HCT116 (cell line): ENCODE measurements at regions not wholly inside any gene's neighbourhood (a gene's known extent, or its start where the extent isn't known, plus 50 kb on each side); places are given as distances from the start of the nearest gene placed in this dataset.

Source experiments
- ATAC-seq: fragments of 200-7000 bp; cut with Tn5 transposase; 2 replicates; pipeline ENCODE4 v1.9.1; 2020; ENCODE audit warnings: mild to moderate bottlenecking, moderate library complexity
- BruUV-seq: library from RNA; stranded (reverse); fragments of 400-500 nt; replicated peaks from 2 replicates; lab custom pipeline; 2021; lab: Mats Ljungman, UMichigan
- CTCF ChIA-PET: fragments of 300-600 bp; sonication (Branson Sonifier 250); formaldehyde crosslinking; loops from one replicate; lab custom pipeline; 2021; ENCODE audit warnings: antibody characterized with exemption; lab: Charles Lee
- POLR2A ChIA-PET: fragments of 300-600, 350-600 bp; sonication (Branson Sonifier 250); formaldehyde crosslinking; loops from one replicate; lab custom pipeline; 2021; ENCODE audit warnings: antibody characterized with exemption; lab: Charles Lee
- RAD21 ChIA-PET, 2 experiments: fragments of 300-600 bp; sonication (Branson Sonifier 250); formaldehyde crosslinking; loops; one replicate each; lab custom pipeline; 2023; ENCODE audit warnings: low total read pairs in 2 of 2; ENCODE audit not compliant: uncharacterized antibody in 2 of 2, unreplicated experiment in 2 of 2, low non-redundant PET in 1 of 2; lab: Charles Lee
- DNase-seq: peaks from one replicate; pipeline ENCODE4 v3.0.0-alpha.2; 2010; ENCODE audit warnings: low read depth, low spot score
- H2AFZ ChIP-seq: fragments of 200-600 bp; shearing (Covaris generic), sonication (generic); 2 replicates; pipeline ENCODE4 v1.6.1; 2017; ENCODE audit warnings: low read depth, mixed run types, mixed read lengths, antibody characterized with exemption, low read length; ENCODE audit not compliant: poor library complexity, severe bottlenecking
- H3K27ac ChIP-seq: 2 replicates; pipeline ENCODE4 v1.5.1; 2012; ENCODE audit warnings: low read depth, low read length
- H3K27me3 ChIP-seq: fragments of 200-600 bp; sonication (generic); 2 replicates; pipeline ENCODE4 v1.6.1; 2016; ENCODE audit warnings: mixed run types, low read length, mixed read lengths; ENCODE audit not compliant: insufficient read depth
- H3K36me3 ChIP-seq, 2 experiments: fragments of 200-500 bp in 1 of 2; fragments of 200-600 bp in 1 of 2; sonication (Bioruptor generic) in 1 of 2; sonication (generic) in 1 of 2; 2 replicates each; pipeline versions ENCODE4 v1.5.1 to v1.6.1; 2014 to 2016; ENCODE audit warnings: low read length in 2 of 2, inconsistent platforms in 1 of 2, mixed read lengths in 1 of 2, mixed run types in 1 of 2; ENCODE audit not compliant: insufficient read depth in 2 of 2, control insufficient read depth in 1 of 2
- H3K4me1 ChIP-seq, 2 experiments: fragments of 200-600 bp in 1 of 2; sonication (generic) in 1 of 2; 2 replicates each; pipeline versions ENCODE4 v1.5.1 to v1.6.1; 2012 to 2017; ENCODE audit warnings: low read length in 2 of 2, inconsistent platforms in 1 of 2, mild to moderate bottlenecking in 1 of 2, mixed read lengths in 1 of 2, mixed run types in 1 of 2, moderate library complexity in 1 of 2; ENCODE audit not compliant: insufficient read depth in 2 of 2, control insufficient read depth in 1 of 2
- H3K4me2 ChIP-seq: fragments of 200-600 bp; sonication (generic); 2 replicates; pipeline ENCODE4 v1.6.1; 2017; ENCODE audit warnings: mixed run types, low read length, mixed read lengths
- H3K4me3 ChIP-seq, 2 experiments: fragments of 200-600 bp in 1 of 2; sonication (generic) in 1 of 2; replicated peaks in 1 of 2; 2 replicates each; pipeline ENCODE4 v1.5.1; 2011 to 2016; ENCODE audit warnings: low read length in 2 of 2, control low read depth in 1 of 2, low read depth in 1 of 2, mild to moderate bottlenecking in 1 of 2, mixed read lengths in 1 of 2, mixed run types in 1 of 2
- H3K79me2 ChIP-seq: fragments of 200-600 bp; sonication (generic); 2 replicates; pipeline ENCODE4 v1.6.1; 2017; ENCODE audit warnings: mild to moderate bottlenecking, mixed run types, low read length, moderate library complexity, mixed read lengths; ENCODE audit not compliant: insufficient read depth
- H3K9ac ChIP-seq: fragments of 200-600 bp; sonication (generic); 2 replicates; pipeline ENCODE4 v1.6.1; 2016; ENCODE audit warnings: low read length, mixed read lengths
- H3K9me2 ChIP-seq: fragments of 200-600 bp; sonication (generic), shearing (Covaris generic); 2 replicates; pipeline ENCODE4 v1.6.1; 2017; ENCODE audit warnings: mixed run types, mild to moderate bottlenecking, moderate library complexity; ENCODE audit not compliant: insufficient read depth
- H3K9me3 ChIP-seq, 2 experiments: fragments of 200-500 bp in 1 of 2; fragments of 200-600 bp in 1 of 2; sonication (Bioruptor generic) in 1 of 2; sonication (generic) in 1 of 2; 2 replicates each; pipeline ENCODE4 v1.6.1; 2014 to 2017; ENCODE audit warnings: low read length in 2 of 2, mixed read lengths in 2 of 2, inconsistent platforms in 1 of 2, low read depth in 1 of 2, mild to moderate bottlenecking in 1 of 2, mixed run types in 1 of 2, moderate library complexity in 1 of 2; ENCODE audit not compliant: control insufficient read depth in 1 of 2, insufficient read depth in 1 of 2
- H4K20me1 ChIP-seq: fragments of 200-600 bp; sonication (generic), shearing (Covaris generic); 2 replicates; pipeline ENCODE4 v1.6.1; 2017; ENCODE audit warnings: mixed run types, mild to moderate bottlenecking, moderate library complexity; ENCODE audit not compliant: insufficient read depth
- CEBPB ChIP-seq: IDR thresholded peaks from 2 replicates; pipeline ENCODE4 v1.6.1; 2012; ENCODE audit warnings: low read depth
- RAD21 ChIP-seq: IDR thresholded peaks from 2 replicates; pipeline ENCODE4 v1.6.1; 2012; ENCODE audit warnings: low read depth, mild to moderate bottlenecking
- SIN3A ChIP-seq: IDR thresholded peaks from 2 replicates; pipeline ENCODE4 v1.6.1; 2012; ENCODE audit warnings: low read depth
- SP1 ChIP-seq: IDR thresholded peaks from 2 replicates; pipeline ENCODE4 v1.6.1; 2012; ENCODE audit warnings: low read depth
- TCF7L2 ChIP-seq: IDR thresholded peaks from 2 replicates; pipeline ENCODE4 v1.7.0; 2011; ENCODE audit warnings: borderline replicate concordance, inconsistent platforms; ENCODE audit not compliant: insufficient read depth, insufficient read length; ENCODE audit errors: extremely low read depth
- ZFX ChIP-seq: fragments of 450-650 bp; IDR thresholded peaks from 2 replicates; pipeline ENCODE4 v1.6.1; 2017
- ZNF274 ChIP-seq: fragments of 200-500 bp; sonication (Bioruptor generic); IDR thresholded peaks from 2 replicates; pipeline ENCODE4 v1.6.1; 2014; ENCODE audit warnings: mild to moderate bottlenecking, low read depth, low read length, inconsistent platforms
- intact Hi-C: fragments of 100-400 bp; cut with micrococcal nuclease; formaldehyde crosslinking; loops from 2 replicates; pipeline ENCODE4 v1.10.0; 2022
- TF ChIP-seq, protein P1 (sequence below): IDR thresholded peaks from 2 replicates; pipeline ENCODE4 v1.6.1; 2011; ENCODE audit warnings: mild to moderate bottlenecking, low read length, moderate library complexity; ENCODE audit not compliant: insufficient replicate concordance; ENCODE audit errors: extremely low read depth
- TF ChIP-seq, protein P2 (sequence below): IDR thresholded peaks from 2 replicates; pipeline ENCODE4 v1.6.1; 2012

DNA sequence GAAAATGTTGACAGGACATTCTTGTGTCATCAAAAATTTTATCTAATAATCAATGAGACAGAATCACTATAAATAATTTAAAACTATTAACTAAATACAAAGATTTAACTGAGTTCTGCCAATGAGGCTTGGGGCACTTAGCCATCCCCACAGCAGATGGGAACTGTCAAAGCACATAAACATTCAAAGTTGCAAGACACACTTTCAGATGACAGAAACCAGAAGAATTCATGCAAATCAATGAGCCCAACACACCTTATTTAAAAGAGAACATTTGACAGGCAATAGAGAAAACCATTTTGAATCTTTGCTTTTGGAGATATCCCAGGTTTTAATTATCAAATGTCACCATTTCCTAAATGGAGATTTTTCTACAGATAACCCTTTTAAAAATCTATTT is 566.2 kb downstream of the IRS1 start:
- H3K4me3 ChIP-seq, result no peak overlapping the region
- H3K4me1 ChIP-seq, result no peaks in the 10 kb centered on the region
- H2AFZ ChIP-seq, result no peak overlapping the region
- H3K9me2 ChIP-seq, result no peaks in the 10 kb centered on the region
- H4K20me1 ChIP-seq, result no peaks in the 10 kb centered on the region
- ChIA-PET POLR2A (no interaction called here), RAD21 (no interaction called here), CTCF (no interaction called here)
- ATAC-seq, result no peak
- no peaks in the 10 kb centered on the region for H3K9me3 ChIP-seq
- no peak for TF ChIP-seq CEBPB
- TF ChIP-seq ZNF274, result no peak
- no peak for TF ChIP-seq ZFX
- TF ChIP-seq RAD21, result no peak
- TF ChIP-seq SP1, result no peak
- no peak for TF ChIP-seq SIN3A
- no peak for TF ChIP-seq TCF7L2
- TF ChIP-seq, protein P1, sequence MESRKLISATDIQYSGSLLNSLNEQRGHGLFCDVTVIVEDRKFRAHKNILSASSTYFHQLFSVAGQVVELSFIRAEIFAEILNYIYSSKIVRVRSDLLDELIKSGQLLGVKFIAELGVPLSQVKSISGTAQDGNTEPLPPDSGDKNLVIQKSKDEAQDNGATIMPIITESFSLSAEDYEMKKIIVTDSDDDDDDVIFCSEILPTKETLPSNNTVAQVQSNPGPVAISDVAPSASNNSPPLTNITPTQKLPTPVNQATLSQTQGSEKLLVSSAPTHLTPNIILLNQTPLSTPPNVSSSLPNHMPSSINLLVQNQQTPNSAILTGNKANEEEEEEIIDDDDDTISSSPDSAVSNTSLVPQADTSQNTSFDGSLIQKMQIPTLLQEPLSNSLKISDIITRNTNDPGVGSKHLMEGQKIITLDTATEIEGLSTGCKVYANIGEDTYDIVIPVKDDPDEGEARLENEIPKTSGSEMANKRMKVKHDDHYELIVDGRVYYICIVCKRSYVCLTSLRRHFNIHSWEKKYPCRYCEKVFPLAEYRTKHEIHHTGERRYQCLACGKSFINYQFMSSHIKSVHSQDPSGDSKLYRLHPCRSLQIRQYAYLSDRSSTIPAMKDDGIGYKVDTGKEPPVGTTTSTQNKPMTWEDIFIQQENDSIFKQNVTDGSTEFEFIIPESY, result no peak
- TF ChIP-seq, protein P2, sequence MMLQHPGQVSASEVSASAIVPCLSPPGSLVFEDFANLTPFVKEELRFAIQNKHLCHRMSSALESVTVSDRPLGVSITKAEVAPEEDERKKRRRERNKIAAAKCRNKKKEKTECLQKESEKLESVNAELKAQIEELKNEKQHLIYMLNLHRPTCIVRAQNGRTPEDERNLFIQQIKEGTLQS, result no peak
- no TSS peak for BruUV-seq
- H3K4me2 ChIP-seq, result no peak overlapping the region
- H3K27ac ChIP-seq, result no peak overlapping the region
- no peaks in the 10 kb centered on the region for H3K79me2 ChIP-seq
- H3K36me3 ChIP-seq, result peaks cover 0 to 4% of the 10 kb centered on the region in 2 experiments; a peak in 1 of 4 replicates
- no peak overlapping the region for H3K9ac ChIP-seq
- intact Hi-C loops, result no loop called here
- H3K27me3 ChIP-seq, result no peaks in the 10 kb centered on the region
- no peak for DNase-seq
